DND-41 (cell line): ENCODE measurements at regions not wholly inside any gene's neighbourhood (a gene's known extent, or its start where the extent isn't known, plus 50 kb on each side); places are given as distances from the start of the nearest gene placed in this dataset.

Experiments
- ATAC-seq: fragments of 200-7000 bp; cut with Tn5 transposase; 3 replicates; pipeline ENCODE4 v1.9.1; 2021; ENCODE audit warnings: low read depth; ENCODE audit not compliant: insufficient read depth
- DNase-seq: peaks from one replicate; pipeline ENCODE4 v3.0.0-alpha.2; 2020
- H2AFZ ChIP-seq: 2 replicates; pipeline ENCODE4 v1.6.0; 2012; ENCODE audit warnings: low read depth, low read length
- H3K27ac ChIP-seq: 2 replicates; pipeline ENCODE4 v1.5.1; 2012; ENCODE audit warnings: low read length, inconsistent platforms
- H3K27me3 ChIP-seq: fragments of 200-600 bp; sonication (generic); 2 replicates; pipeline ENCODE4 v1.6.0; 2012; ENCODE audit warnings: low read length, mild to moderate bottlenecking, inconsistent platforms; ENCODE audit not compliant: insufficient read depth, poor library complexity
- H3K36me3 ChIP-seq: 2 replicates; pipeline ENCODE4 v1.5.1; 2012; ENCODE audit warnings: low read length, inconsistent platforms; ENCODE audit not compliant: insufficient read depth
- H3K4me1 ChIP-seq: 2 replicates; pipeline ENCODE4 v1.5.1; 2012; ENCODE audit warnings: mild to moderate bottlenecking, low read length; ENCODE audit not compliant: insufficient read depth
- H3K4me2 ChIP-seq: 2 replicates; pipeline ENCODE4 v1.6.0; 2012; ENCODE audit warnings: mild to moderate bottlenecking, moderate library complexity, low read length, inconsistent platforms; ENCODE audit not compliant: insufficient read depth
- H3K4me3 ChIP-seq, 2 experiments: fragments of 200-600 bp in 1 of 2; shearing (Covaris generic) in 1 of 2; 2 replicates each; pipeline ENCODE4 v1.5.1; 2012 to 2016; ENCODE audit warnings: inconsistent platforms in 2 of 2, low read length in 2 of 2, mild to moderate bottlenecking in 2 of 2, low read depth in 1 of 2, moderate library complexity in 1 of 2
- H3K79me2 ChIP-seq: 2 replicates; pipeline ENCODE4 v1.6.0; 2012; ENCODE audit warnings: low read length, inconsistent platforms; ENCODE audit not compliant: insufficient read depth
- H3K9ac ChIP-seq: 2 replicates; pipeline ENCODE4 v1.6.0; 2012; ENCODE audit warnings: low read depth, mild to moderate bottlenecking, inconsistent platforms, low read length, moderate library complexity
- H3K9me3 ChIP-seq: 2 replicates; pipeline ENCODE4 v1.5.1; 2012; ENCODE audit warnings: low read length, moderate library complexity, mild to moderate bottlenecking, inconsistent platforms; ENCODE audit not compliant: insufficient read depth, severe bottlenecking
- H4K20me1 ChIP-seq: 2 replicates; pipeline ENCODE4 v1.6.0; 2012; ENCODE audit warnings: low read length; ENCODE audit not compliant: insufficient read depth
- CTCF ChIP-seq: IDR thresholded peaks from 2 replicates; pipeline ENCODE4 v1.5.1; 2012; ENCODE audit warnings: borderline replicate concordance, low read length, moderate library complexity, mild to moderate bottlenecking; ENCODE audit not compliant: poor library complexity, severe bottlenecking; ENCODE audit errors: extremely low read depth
- EZH2 ChIP-seq: IDR thresholded peaks from 3 replicates; pipeline ENCODE4 v1.6.1; 2012; ENCODE audit warnings: borderline replicate concordance, low read depth, mild to moderate bottlenecking, moderate library complexity, low read length, inconsistent platforms; ENCODE audit not compliant: severe bottlenecking

GRCh38 chr18:37778417-37779165 lies 213.0 kb upstream of the CELF4 start:
- no peaks in the 10 kb centered on the region for H3K79me2 ChIP-seq
- H2AFZ ChIP-seq: peak overlapping the region; percentile 8; the same call in 1 of the 2 replicates
- TF ChIP-seq CTCF (peak; percentile 90), EZH2 (no peak)
- no peaks in the 10 kb centered on the region for H4K20me1 ChIP-seq
- H3K36me3 ChIP-seq: no peaks in the 10 kb centered on the region
- H3K4me1 ChIP-seq: no peaks in the 10 kb centered on the region
- no peak overlapping the region for H3K27ac ChIP-seq
- DNase-seq (peak; percentile 65), ATAC-seq (peak; percentile 90)
- no peaks in the 10 kb centered on the region for H3K27me3 ChIP-seq
- no peak overlapping the region for H3K9ac ChIP-seq
- no peaks in the 10 kb centered on the region for H3K9me3 ChIP-seq
- no peak overlapping the region for H3K4me2 ChIP-seq
- H3K4me3 ChIP-seq: no peak overlapping the region

GRCh38 chr18:37769826-37770225 lies 204.2 kb upstream of the CELF4 start:
- no peaks in the 10 kb centered on the region for H3K79me2 ChIP-seq
- H3K4me2 ChIP-seq: no peak overlapping the region
- H3K36me3 ChIP-seq: no peaks in the 10 kb centered on the region
- no peaks in the 10 kb centered on the region for H4K20me1 ChIP-seq
- H3K4me3 ChIP-seq: no peak overlapping the region
- no peaks in the 10 kb centered on the region for H3K9me3 ChIP-seq
- no peak overlapping the region for H3K9ac ChIP-seq
- DNase-seq (no peak), ATAC-seq (no peak)
- no peaks in the 10 kb centered on the region for H3K4me1 ChIP-seq
- H2AFZ ChIP-seq: no peak overlapping the region
- no peaks in the 10 kb centered on the region for H3K27me3 ChIP-seq
- no peak overlapping the region for H3K27ac ChIP-seq
- TF ChIP-seq CTCF (no peak), EZH2 (no peak)

GRCh38 chr18:37764541-37765288 lies 199.1 kb upstream of the CELF4 start:
- no peak for TF ChIP-seq EZH2
- Histone ChIP-seq H3K4me3 (no peak overlapping the region), H3K79me2 (no peaks in the 10 kb centered on the region), H3K9me3 (no peaks in the 10 kb centered on the region), H3K4me2 (no peak overlapping the region), H3K27ac (no peak overlapping the region), H3K4me1 (no peaks in the 10 kb centered on the region), H3K36me3 (no peaks in the 10 kb centered on the region), H2AFZ (no peak overlapping the region), H3K9ac (no peak overlapping the region), H4K20me1 (no peaks in the 10 kb centered on the region), H3K27me3 (no peaks in the 10 kb centered on the region)
- ATAC-seq (no peak), DNase-seq (no peak)

GRCh38 chr18:37762076-37762621 lies 196.6 kb upstream of the CELF4 start:
- Histone ChIP-seq H3K27me3 (no peaks in the 10 kb centered on the region), H3K79me2 (no peaks in the 10 kb centered on the region), H2AFZ (no peak overlapping the region), H3K27ac (no peak overlapping the region), H3K4me3 (no peak overlapping the region), H3K36me3 (no peaks in the 10 kb centered on the region), H3K9me3 (no peaks in the 10 kb centered on the region), H3K4me2 (no peak overlapping the region), H3K4me1 (no peaks in the 10 kb centered on the region), H4K20me1 (no peaks in the 10 kb centered on the region), H3K9ac (no peak overlapping the region)
- ATAC-seq: no peak
- TF ChIP-seq CTCF: no peak
- TF ChIP-seq EZH2: no peak
- DNase-seq: no peak
